Activated naive CD8-positive, alpha-beta T cell treated with anti-CD3 and anti-CD28 coated beads for 36 hours (primary cell): ENCODE measurements at regions not wholly inside any gene's neighbourhood (a gene's known extent, or its start where the extent isn't known, plus 50 kb on each side); places are given as distances from the start of the nearest gene placed in this dataset.

Experiments used
- DNase-seq: peaks from one replicate; pipeline ENCODE4 v3.0.0; 2021
- H3K27ac Mint-ChIP-seq: one replicate; pipeline ENCODE4 v1.8.0; 2022; ENCODE audit warnings: mild to moderate bottlenecking, moderate library complexity, mixed read lengths
- H3K27me3 Mint-ChIP-seq: one replicate; pipeline ENCODE4 v1.8.0; 2022; ENCODE audit warnings: mild to moderate bottlenecking, mixed read lengths
- H3K36me3 Mint-ChIP-seq: one replicate; pipeline ENCODE4 v1.8.0; 2021; ENCODE audit warnings: mild to moderate bottlenecking, mixed read lengths
- H3K4me1 Mint-ChIP-seq: one replicate; pipeline ENCODE4 v1.8.0; 2021; ENCODE audit warnings: mixed read lengths
- H3K4me3 Mint-ChIP-seq: one replicate; pipeline ENCODE4 v1.8.0; 2022; ENCODE audit warnings: mild to moderate bottlenecking, moderate library complexity, mixed read lengths
- H3K9me3 Mint-ChIP-seq: one replicate; pipeline ENCODE4 v1.8.0; 2022; ENCODE audit warnings: mixed read lengths

GRCh38 chr2:3024401-3024935 is 353.1 kb downstream of the EIPR1 start:
- Mint-ChIP-seq H3K27ac (no peak overlapping the region), H3K36me3 (no peaks in the 10 kb centered on the region), H3K4me3 (no peak overlapping the region), H3K27me3 (no peaks in the 10 kb centered on the region), H3K9me3 (no peaks in the 10 kb centered on the region), H3K4me1 (no peaks in the 10 kb centered on the region)
- DNase-seq: no peak

DNA sequence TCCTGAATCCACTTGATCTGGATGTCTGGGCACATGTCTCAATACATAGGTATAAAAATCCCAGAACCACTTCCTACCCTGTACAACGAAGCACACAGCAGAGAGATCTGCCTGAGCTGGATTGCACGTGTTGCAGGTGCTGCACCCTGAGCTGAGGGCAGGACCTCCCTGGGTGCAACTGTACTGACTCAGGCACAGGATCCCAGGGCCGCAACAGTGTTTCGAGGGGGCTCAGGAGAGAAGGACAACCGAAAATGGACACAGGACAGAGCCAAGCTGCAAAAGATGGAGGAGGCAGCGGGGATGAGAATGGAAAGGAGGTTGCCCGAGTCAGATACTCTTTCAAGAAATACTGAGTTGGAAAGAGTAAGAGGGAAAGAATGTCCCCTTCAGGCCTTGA is 354.1 kb downstream of the EIPR1 start:
- Mint-ChIP-seq H3K36me3 (no peaks in the 10 kb centered on the region), H3K27ac (no peak overlapping the region), H3K4me3 (no peak overlapping the region), H3K9me3 (no peaks in the 10 kb centered on the region), H3K4me1 (no peaks in the 10 kb centered on the region), H3K27me3 (no peaks in the 10 kb centered on the region)
- DNase-seq: no peak

GRCh38 chr2:3022841-3023372 is 354.7 kb downstream of the EIPR1 start:
- no peaks in the 10 kb centered on the region for H3K4me1 Mint-ChIP-seq
- no peak overlapping the region for H3K27ac Mint-ChIP-seq
- no peaks in the 10 kb centered on the region for H3K27me3 Mint-ChIP-seq
- H3K9me3 Mint-ChIP-seq: no peaks in the 10 kb centered on the region
- H3K36me3 Mint-ChIP-seq: no peaks in the 10 kb centered on the region
- DNase-seq: no peak
- no peak overlapping the region for H3K4me3 Mint-ChIP-seq

DNA sequence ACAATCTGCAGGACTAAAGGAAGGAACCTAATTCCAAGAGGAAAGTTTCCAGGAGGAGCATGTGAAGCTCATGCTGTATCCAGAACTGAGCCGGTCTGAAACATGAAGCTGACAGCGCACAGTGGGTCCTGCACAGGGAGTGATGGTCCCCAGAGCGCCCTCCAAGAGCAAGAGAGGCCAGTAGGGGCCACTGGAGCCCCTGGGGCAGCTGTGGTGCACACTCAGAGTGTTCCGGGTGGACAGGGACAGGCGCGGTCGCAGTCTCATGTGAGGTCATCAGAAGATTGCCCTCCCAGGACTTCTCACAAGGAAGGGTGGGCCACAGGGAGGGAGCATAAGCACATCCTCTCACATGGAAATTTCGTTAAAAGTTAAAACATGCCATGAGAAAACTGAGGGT is 355.9 kb downstream of the EIPR1 start:
- no peaks in the 10 kb centered on the region for H3K4me1 Mint-ChIP-seq
- no peak overlapping the region for H3K4me3 Mint-ChIP-seq
- no peaks in the 10 kb centered on the region for H3K36me3 Mint-ChIP-seq
- H3K27me3 Mint-ChIP-seq: no peaks in the 10 kb centered on the region
- no peak for DNase-seq
- no peak overlapping the region for H3K27ac Mint-ChIP-seq
- peaks cover 1% of the 10 kb centered on the region for H3K9me3 Mint-ChIP-seq

- no peak for DNase-seq
- peaks cover 13% of the 10 kb centered on the region for H3K9me3 Mint-ChIP-seq
- peaks cover 38% of the 10 kb centered on the region for H3K27me3 Mint-ChIP-seq
- no peak overlapping the region for H3K27ac Mint-ChIP-seq
- peaks cover 3% of the 10 kb centered on the region for H3K36me3 Mint-ChIP-seq
- H3K4me1 Mint-ChIP-seq: no peaks in the 10 kb centered on the region
- no peak overlapping the region for H3K4me3 Mint-ChIP-seq
Measured at GRCh38 chr2:3010001-3010400, 367.6 kb downstream of the EIPR1 start.

DNA sequence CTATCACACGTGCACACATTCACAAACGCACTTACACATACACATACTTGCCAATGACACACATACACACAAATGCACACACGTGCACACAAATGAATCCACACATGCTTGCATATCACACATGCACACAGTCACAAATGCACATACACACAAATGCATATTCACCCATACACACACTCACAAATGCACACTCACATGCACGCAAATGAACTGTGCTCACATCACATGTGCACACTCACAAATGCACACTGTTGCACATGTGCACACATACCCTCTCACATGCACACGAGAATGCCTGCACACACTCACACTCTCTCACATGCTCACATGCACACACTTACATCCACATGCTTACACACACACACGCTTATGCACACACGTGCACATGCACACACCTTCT is 368.1 kb downstream of the EIPR1 start:
- Mint-ChIP-seq H3K4me3 (no peak overlapping the region), H3K36me3 (peaks cover 3% of the 10 kb centered on the region), H3K27ac (no peak overlapping the region), H3K4me1 (no peaks in the 10 kb centered on the region), H3K27me3 (peaks cover 38% of the 10 kb centered on the region), H3K9me3 (peaks cover 10% of the 10 kb centered on the region)
- DNase-seq: no peak

DNA sequence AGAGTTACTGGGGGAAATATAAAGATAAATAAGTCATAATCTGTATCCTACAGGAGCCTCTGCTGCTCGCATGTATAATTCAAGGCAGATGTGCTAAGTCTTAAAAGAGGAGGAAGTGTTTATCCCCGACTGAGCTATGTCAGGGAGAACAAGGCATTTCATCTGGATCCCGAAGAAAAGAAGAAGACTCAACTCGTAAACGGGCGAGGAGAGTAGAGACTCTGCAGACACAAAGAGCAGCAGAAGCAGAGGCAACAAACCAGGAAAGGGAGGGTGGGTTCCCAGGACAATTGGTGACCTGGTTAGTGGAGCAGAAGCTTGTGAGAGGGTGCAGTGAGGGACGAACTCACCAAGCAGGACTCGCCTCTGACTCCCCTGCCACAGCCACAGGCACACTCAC is 368.6 kb downstream of the EIPR1 start:
- H3K27me3 Mint-ChIP-seq: peaks cover 42% of the 10 kb centered on the region
- H3K27ac Mint-ChIP-seq: no peak overlapping the region
- H3K4me3 Mint-ChIP-seq: no peak overlapping the region
- peaks cover 10% of the 10 kb centered on the region for H3K9me3 Mint-ChIP-seq
- no peaks in the 10 kb centered on the region for H3K4me1 Mint-ChIP-seq
- peaks cover 3% of the 10 kb centered on the region for H3K36me3 Mint-ChIP-seq
- DNase-seq: no peak

DNA sequence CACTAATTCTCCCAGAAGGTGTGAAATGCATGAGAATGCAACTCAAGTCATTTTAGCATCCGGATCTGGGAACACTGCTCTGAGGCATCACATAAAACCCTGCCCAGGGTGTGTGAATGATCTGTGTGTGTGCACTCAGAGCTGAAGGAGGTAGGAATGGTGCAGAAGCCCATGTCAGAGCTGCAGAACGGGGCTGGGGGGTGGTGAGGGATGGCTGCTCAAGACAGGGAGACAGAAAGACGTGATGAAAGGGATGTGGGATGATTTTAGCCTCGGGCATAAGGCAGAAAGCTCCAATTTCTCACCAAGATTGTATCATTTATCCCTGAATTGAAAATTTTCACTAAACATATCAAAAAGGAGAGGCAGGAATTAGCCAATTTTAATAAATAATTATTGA is 369.1 kb downstream of the EIPR1 start:
- Mint-ChIP-seq H3K27me3 (peaks cover 44% of the 10 kb centered on the region), H3K36me3 (peaks cover 3% of the 10 kb centered on the region), H3K27ac (no peak overlapping the region), H3K9me3 (peaks cover 6% of the 10 kb centered on the region), H3K4me3 (no peak overlapping the region), H3K4me1 (no peaks in the 10 kb centered on the region)
- no peak for DNase-seq

DNA sequence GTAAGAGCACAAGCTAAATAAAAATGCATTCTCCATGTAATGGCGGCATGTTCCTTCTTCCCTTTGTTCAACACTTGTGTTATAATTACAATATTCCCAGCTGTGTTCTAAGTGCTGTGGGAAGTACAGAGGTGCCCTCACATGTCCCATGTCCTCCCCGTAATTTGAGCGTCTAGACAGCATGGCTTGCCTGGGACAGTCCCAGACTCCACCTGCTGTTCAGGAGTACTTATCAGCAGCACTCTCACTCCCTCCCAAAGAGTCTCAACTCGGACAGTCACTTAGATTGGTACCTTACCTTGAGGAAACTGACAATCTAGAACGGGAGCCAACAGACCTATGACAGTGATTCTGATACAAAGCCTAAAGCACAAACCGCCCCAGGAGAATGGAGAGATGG is 370.5 kb downstream of the EIPR1 start:
- H3K27me3 Mint-ChIP-seq: peaks cover 44% of the 10 kb centered on the region
- H3K36me3 Mint-ChIP-seq: no peaks in the 10 kb centered on the region
- no peaks in the 10 kb centered on the region for H3K4me1 Mint-ChIP-seq
- no peaks in the 10 kb centered on the region for H3K9me3 Mint-ChIP-seq
- no peak overlapping the region for H3K4me3 Mint-ChIP-seq
- DNase-seq: no peak
- no peak overlapping the region for H3K27ac Mint-ChIP-seq

- Mint-ChIP-seq H3K27ac (no peak overlapping the region), H3K9me3 (no peaks in the 10 kb centered on the region), H3K36me3 (no peaks in the 10 kb centered on the region), H3K4me3 (no peak overlapping the region), H3K27me3 (peaks cover 48% of the 10 kb centered on the region), H3K4me1 (peaks cover 5% of the 10 kb centered on the region)
- DNase-seq: no peak
Measured at GRCh38 chr2:3005859-3006501, 371.6 kb downstream of the EIPR1 start.

GRCh38 chr2:3001615-3002560 is 375.7 kb downstream of the EIPR1 start:
- Mint-ChIP-seq H3K27me3 (peaks cover 20% of the 10 kb centered on the region), H3K27ac (no peak overlapping the region), H3K4me3 (no peak overlapping the region), H3K36me3 (no peaks in the 10 kb centered on the region), H3K4me1 (peaks cover 5% of the 10 kb centered on the region), H3K9me3 (no peaks in the 10 kb centered on the region)
- no peak for DNase-seq

DNA sequence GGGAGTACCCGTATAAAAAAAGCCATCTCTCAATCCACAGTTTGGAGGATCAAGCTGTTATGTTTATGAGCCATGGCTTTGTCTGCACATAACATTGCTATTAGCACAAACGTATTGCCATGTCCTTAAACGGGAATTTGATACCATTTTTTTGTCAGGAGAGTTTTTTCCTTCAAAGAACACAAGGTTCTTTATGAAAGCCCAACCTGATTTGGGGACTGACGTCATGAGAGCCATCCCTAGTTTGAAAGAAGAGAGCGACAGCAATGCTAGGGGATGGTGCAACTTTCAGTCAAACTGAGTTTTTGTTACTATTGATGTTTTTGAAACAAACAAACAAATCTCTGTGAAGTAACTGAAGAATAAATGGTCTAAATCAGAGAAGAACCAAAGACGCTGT is 376.6 kb downstream of the EIPR1 start:
- Mint-ChIP-seq H3K36me3 (no peaks in the 10 kb centered on the region), H3K4me1 (peaks cover 5% of the 10 kb centered on the region), H3K4me3 (no peak overlapping the region), H3K27ac (no peak overlapping the region), H3K9me3 (no peaks in the 10 kb centered on the region), H3K27me3 (peaks cover 14% of the 10 kb centered on the region)
- no peak for DNase-seq

DNA sequence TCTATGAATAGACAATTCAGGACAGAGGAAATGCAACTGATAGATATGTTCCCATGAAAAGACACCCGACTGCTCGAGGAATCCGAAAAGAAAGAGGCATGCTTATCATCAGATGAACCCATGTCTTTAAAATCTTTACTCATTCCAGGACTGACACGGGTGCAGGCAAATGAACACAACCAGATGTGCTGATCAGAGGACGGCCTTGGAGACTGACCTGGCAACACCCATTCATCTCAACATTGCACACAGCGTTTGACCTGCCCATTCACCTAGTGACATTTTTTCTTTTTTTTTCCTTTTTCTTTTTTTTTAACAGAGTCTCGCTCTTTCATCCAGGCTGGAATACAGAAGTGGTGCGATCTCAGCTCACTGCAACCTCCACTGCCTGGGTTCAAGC is 377.5 kb downstream of the EIPR1 start:
- H3K4me1 Mint-ChIP-seq: peaks cover 5% of the 10 kb centered on the region
- H3K27me3 Mint-ChIP-seq: peaks cover 10% of the 10 kb centered on the region
- no peaks in the 10 kb centered on the region for H3K9me3 Mint-ChIP-seq
- H3K36me3 Mint-ChIP-seq: no peaks in the 10 kb centered on the region
- no peak overlapping the region for H3K27ac Mint-ChIP-seq
- no peak overlapping the region for H3K4me3 Mint-ChIP-seq
- no peak for DNase-seq

DNA sequence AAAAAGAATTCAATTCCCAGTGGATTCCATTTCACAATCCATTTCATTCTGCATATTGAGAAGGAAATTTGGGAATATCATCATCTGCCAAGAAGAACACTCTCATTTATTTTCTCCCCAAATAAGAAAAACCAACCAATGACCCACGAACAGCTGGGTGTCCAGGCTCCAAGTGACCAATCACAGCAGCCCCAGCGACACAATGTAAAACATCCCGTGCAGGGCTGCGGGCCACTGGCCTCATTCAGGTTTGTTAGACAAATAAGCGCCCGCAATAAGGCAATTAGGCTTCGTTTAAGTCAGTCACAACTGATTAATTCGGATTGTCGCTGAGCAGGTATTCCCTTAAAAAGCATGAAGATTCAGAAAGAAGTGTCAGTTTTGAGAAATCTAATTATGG is 378.6 kb downstream of the EIPR1 start:
- Mint-ChIP-seq H3K36me3 (no peaks in the 10 kb centered on the region), H3K27ac (no peak overlapping the region), H3K4me1 (peaks cover 5% of the 10 kb centered on the region), H3K4me3 (no peak overlapping the region), H3K9me3 (no peaks in the 10 kb centered on the region), H3K27me3 (peaks cover 5% of the 10 kb centered on the region)
- no peak for DNase-seq

DNA sequence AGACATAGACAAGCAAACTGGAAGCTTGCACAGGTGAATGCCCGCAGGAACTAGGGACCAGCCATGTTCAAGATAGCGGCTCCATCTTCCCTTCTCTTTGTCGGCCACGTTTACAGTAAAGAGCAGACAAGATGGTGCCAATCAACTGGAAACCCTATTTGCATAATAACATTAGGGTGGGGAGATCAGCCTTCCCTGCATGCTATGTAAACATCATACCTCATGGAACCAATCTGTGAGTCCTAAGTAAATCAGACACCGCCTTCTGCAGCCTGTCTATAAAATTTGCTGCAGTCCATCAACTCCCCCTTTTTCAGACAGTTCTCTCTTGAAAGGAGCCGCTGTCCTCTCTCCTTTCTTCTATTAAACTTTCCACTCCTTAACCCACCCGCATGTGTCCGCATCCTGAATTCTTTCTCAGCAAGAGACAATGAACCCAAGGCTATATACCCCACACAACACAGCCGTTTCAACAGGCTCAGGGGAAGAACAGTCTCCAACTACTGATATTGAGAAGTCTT is 384.4 kb downstream of the EIPR1 start:
- H3K4me3 Mint-ChIP-seq: no peak overlapping the region
- H3K4me1 Mint-ChIP-seq: no peaks in the 10 kb centered on the region
- H3K27me3 Mint-ChIP-seq: peaks cover 24% of the 10 kb centered on the region
- peaks cover 11% of the 10 kb centered on the region for H3K9me3 Mint-ChIP-seq
- DNase-seq: no peak
- H3K27ac Mint-ChIP-seq: no peak overlapping the region
- H3K36me3 Mint-ChIP-seq: peaks cover 5% of the 10 kb centered on the region
